Sigmoid colon (tissue), 4 donors: ENCODE measurements at regions not wholly inside any gene's neighbourhood (a gene's known extent, or its start where the extent isn't known, plus 50 kb on each side); places are given as distances from the start of the nearest gene placed in this dataset.

Experiments
- CTCF ChIP-seq, 4 experiments: fragments of 450-650 bp in 3 of 4; fragments of 200-600 bp in 1 of 4; IDR thresholded peaks; one replicate each; pipeline ENCODE4 v1.5.1; 2016 to 2019; ENCODE audit warnings: antibody characterized with exemption in 4 of 4, mild to moderate bottlenecking in 3 of 4, moderate library complexity in 2 of 4
- EP300 ChIP-seq, 4 donors: sonication (generic); formaldehyde crosslinking; IDR thresholded peaks; one replicate each; pipeline ENCODE4 v1.6.1; 2017; ENCODE audit warnings: antibody characterized with exemption in 4 of 4
- POLR2A ChIP-seq, 2 donors: fragments of 450-650 bp; IDR thresholded peaks; one replicate each; pipeline ENCODE4 v1.6.1; 2016; ENCODE audit warnings: antibody characterized with exemption in 2 of 2, mild to moderate bottlenecking in 2 of 2, moderate library complexity in 2 of 2
- POLR2AphosphoS5 ChIP-seq, 4 donors: sonication (generic); formaldehyde crosslinking; IDR thresholded peaks; one replicate each; pipeline ENCODE4 v1.6.1; 2017; ENCODE audit warnings: antibody characterized with exemption in 4 of 4

- TF ChIP-seq CTCF (IDR thresholded peaks at IDR 0.05), result no peak
- no peak for TF ChIP-seq POLR2A (IDR thresholded peaks at IDR 0.05)
- no peak for TF ChIP-seq POLR2AphosphoS5 (IDR thresholded peaks at IDR 0.05)
- no peak for TF ChIP-seq EP300 (IDR thresholded peaks at IDR 0.05)
Observed at GRCh38 chr20:23150304-23151007, 64.3 kb upstream of the CD93 start.
